Stimulated activated CD4-positive, alpha-beta T cell treated with anti-CD3 and anti-CD28 coated beads, TNF-alpha, amount 100 ng/mL, for 24 hours (primary cell): ENCODE measurements at regions not wholly inside any gene's neighbourhood (a gene's known extent, or its start where the extent isn't known, plus 50 kb on each side); places are given as distances from the start of the nearest gene placed in this dataset.
A peak's percentile ranks its signal among the peaks of the same experiment; 100 is the strongest.

Source experiments
- DNase-seq, 3 experiments: peaks; one replicate each; pipeline ENCODE4 v3.0.0-alpha.2; 2020; ENCODE audit warnings: low read depth in 3 of 3

- peak in 1 of 3 experiments; percentile 30 for DNase-seq
These were observed 126.9 kb downstream of the MRM1 start for GRCh38 chr17:36728030-36728991.

- no peak for DNase-seq
These were observed 128.9 kb downstream of the MRM1 start for GRCh38 chr17:36730095-36730808.

- DNase-seq, result no peak
These were observed 129.6 kb downstream of the MRM1 start for GRCh38 chr17:36730857-36731490.

GRCh38 chr17:36731811-36732210 lies 130.4 kb downstream of the MRM1 start:
- DNase-seq, result no peak

- no peak for DNase-seq
These were observed 131.0 kb downstream of the MRM1 start for GRCh38 chr17:36732351-36732750.

GRCh38 chr17:36736201-36737156 lies 135.1 kb downstream of the MRM1 start:
- no peak for DNase-seq

- DNase-seq, result no peak
These were observed 137.8 kb downstream of the MRM1 start for GRCh38 chr17:36739208-36739607.

- no peak for DNase-seq
These were observed 138.8 kb downstream of the MRM1 start for GRCh38 chr17:36740157-36740556.

- no peak for DNase-seq
These were observed 139.9 kb downstream of the MRM1 start for GRCh38 chr17:36741019-36741902.

- DNase-seq, result no peak
These were observed 141.1 kb downstream of the MRM1 start for GRCh38 chr17:36742267-36743000.

- no peak for DNase-seq
These were observed 141.7 kb downstream of the MRM1 start for GRCh38 chr17:36743130-36743529.

GRCh38 chr17:36746381-36747053 lies 145.1 kb downstream of the MRM1 start:
- DNase-seq, result no peak

- no peak for DNase-seq
These were observed 146.5 kb downstream of the MRM1 start for GRCh38 chr17:36747861-36748260.

GRCh38 chr17:36748272-36748671 lies 146.9 kb downstream of the MRM1 start:
- no peak for DNase-seq

GRCh38 chr17:36749493-36749892 lies 148.1 kb downstream of the MRM1 start:
- no peak for DNase-seq

- DNase-seq, result no peak
These were observed 149.0 kb downstream of the MRM1 start for GRCh38 chr17:36750316-36750885.

GRCh38 chr17:36752096-36752888 lies 150.9 kb downstream of the MRM1 start:
- no peak for DNase-seq

- peak in 2 of 3 experiments; percentile 11 to 40 for DNase-seq
These were observed 154.2 kb downstream of the MRM1 start for GRCh38 chr17:36755586-36755985.
